ENCODE measurements at regions not wholly inside any gene's neighbourhood (a gene's known extent, or its start where the extent isn't known, plus 50 kb on each side); places are given as distances from the start of the nearest gene placed in this dataset.

DNA sequence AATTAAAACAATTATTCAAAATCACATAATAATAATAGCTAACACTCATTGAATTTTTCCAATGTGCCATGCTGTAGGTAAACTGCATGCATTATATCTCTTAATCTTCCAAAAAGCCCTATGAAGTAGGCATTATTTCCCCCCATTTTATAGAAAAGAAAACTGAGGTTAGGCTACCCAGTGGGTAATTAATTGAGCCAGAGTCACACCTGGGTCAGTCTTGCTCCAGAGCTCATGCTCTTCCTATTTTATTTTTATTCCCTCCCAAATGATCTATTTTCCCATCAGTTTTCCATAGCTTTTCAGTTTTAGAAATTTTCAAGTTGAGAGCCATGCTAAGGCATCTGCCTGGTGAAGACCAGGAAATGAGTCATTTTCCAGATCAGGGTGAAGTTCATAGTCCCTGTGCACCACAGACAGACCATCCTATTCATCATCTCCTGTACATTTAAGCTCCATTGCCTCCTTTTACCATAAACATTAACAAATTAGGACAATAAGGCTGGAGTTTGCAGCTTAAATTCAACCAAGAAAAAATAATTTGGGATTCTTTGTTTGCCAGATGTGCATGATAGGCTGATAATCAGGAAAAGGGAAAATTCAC lies 417.3 kb downstream of the OTOL1 start:
- Histone ChIP-seq H3K4me3 (replicated peaks in 1 of 3; ENCODE audit: low read depth in 2 of 3, low read length in 3 of 3) (no peak overlapping the region), H4K20me1 (ENCODE audit: insufficient read depth, low read length) (no peaks in the 10 kb centered on the region), H3K9me3 (replicated peaks in 1 of 2; ENCODE audit: control insufficient read depth in 1 of 2, insufficient read depth in 1 of 2, low read length in 2 of 2) (no peaks in the 10 kb centered on the region), H3K27ac (ENCODE audit: low read depth in 1 of 2, low read length in 2 of 2) (no peak overlapping the region), H3K79me2 (ENCODE audit: insufficient read depth, low read length) (no peaks in the 10 kb centered on the region), H3K9ac (ENCODE audit: insufficient read depth, low read length, poor library complexity, severe bottlenecking) (no peak overlapping the region), H3K27me3 (ENCODE audit: control insufficient read depth in 2 of 2, insufficient read depth in 2 of 2, low read length in 2 of 2) (no peaks in the 10 kb centered on the region), H3K4me1 (ENCODE audit: control insufficient read depth in 1 of 2, insufficient read depth in 2 of 2, low read length in 2 of 2) (no peaks in the 10 kb centered on the region), H2AFZ (ENCODE audit: insufficient read depth, low read depth, low read length, poor library complexity, severe bottlenecking) (no peak overlapping the region), H3K36me3 (replicated peaks in 1 of 2; ENCODE audit: control insufficient read depth in 1 of 2, insufficient read depth in 2 of 2, low read length in 2 of 2) (no peaks in the 10 kb centered on the region), H3K4me2 (replicated peaks; ENCODE audit: extremely low read depth, low read length, poor library complexity, severe bottlenecking) (no peak overlapping the region)
- Mint-ChIP-seq H3K4me1 (no peaks in the 10 kb centered on the region), H3K9me3 (peaks cover 0 to 4% (median 3%) of the 10 kb centered on the region in 7 donors), H3K4me3 (no peak overlapping the region), H3K27ac (no peak overlapping the region), H3K36me3 (no peaks in the 10 kb centered on the region), H3K27me3 (ENCODE audit: low read depth in 3 of 3) (no peaks in the 10 kb centered on the region)
- no peak for DNase-seq
- TF ChIP-seq CTCF (IDR thresholded peaks at IDR 0.05) = no peak
- intact Hi-C loops (cut with micrococcal nuclease) = no loop called here

- Mint-ChIP-seq H3K9me3 (peaks cover 0 to 7% (median 4%) of the 10 kb centered on the region in 7 donors), H3K4me1 (no peaks in the 10 kb centered on the region), H3K27ac (no peak overlapping the region), H3K27me3 (ENCODE audit: low read depth in 3 of 3) (peaks cover 0 to 2% (median 0%) of the 10 kb centered on the region in 3 donors), H3K36me3 (no peaks in the 10 kb centered on the region), H3K4me3 (no peak overlapping the region)
- DNase-seq = no peak
- no CpG with 5 or more reads among the region's 8 CpGs for WGBS (ENCODE audit: insufficient coverage)
- H4K20me1 ChIP-seq (ENCODE audit: insufficient read depth, low read length) = no peaks in the 10 kb centered on the region
- no peaks in the 10 kb centered on the region for H3K4me1 ChIP-seq (ENCODE audit: control insufficient read depth in 1 of 2, insufficient read depth in 2 of 2, low read length in 2 of 2)
- intact Hi-C loops (cut with micrococcal nuclease) = no loop called here
- no peak for TF ChIP-seq CTCF (IDR thresholded peaks at IDR 0.05)
- H3K4me3 ChIP-seq (replicated peaks in 1 of 3; ENCODE audit: low read depth in 2 of 3, low read length in 3 of 3) = no peak overlapping the region
- no peak overlapping the region for H3K9ac ChIP-seq (ENCODE audit: insufficient read depth, low read length, poor library complexity, severe bottlenecking)
- H3K4me2 ChIP-seq (replicated peaks; ENCODE audit: extremely low read depth, low read length, poor library complexity, severe bottlenecking) = no peak overlapping the region
- no peaks in the 10 kb centered on the region for H3K27me3 ChIP-seq (ENCODE audit: control insufficient read depth in 2 of 2, insufficient read depth in 2 of 2, low read length in 2 of 2)
- H3K27ac ChIP-seq (ENCODE audit: low read depth in 1 of 2, low read length in 2 of 2) = no peak overlapping the region
- H3K9me3 ChIP-seq (replicated peaks in 1 of 2; ENCODE audit: control insufficient read depth in 1 of 2, insufficient read depth in 1 of 2, low read length in 2 of 2) = peaks cover 0 to 8% of the 10 kb centered on the region in 2 donors
- no peak overlapping the region for H2AFZ ChIP-seq (ENCODE audit: insufficient read depth, low read depth, low read length, poor library complexity, severe bottlenecking)
- H3K79me2 ChIP-seq (ENCODE audit: insufficient read depth, low read length) = no peaks in the 10 kb centered on the region
- H3K36me3 ChIP-seq (replicated peaks in 1 of 2; ENCODE audit: control insufficient read depth in 1 of 2, insufficient read depth in 2 of 2, low read length in 2 of 2) = no peaks in the 10 kb centered on the region
Observed at GRCh38 chr3:161914703-161915417, 418.3 kb downstream of the OTOL1 start.

All from CD14-positive monocyte (primary cell).